GM13977 (cell line): ENCODE measurements at regions not wholly inside any gene's neighbourhood (a gene's known extent, or its start where the extent isn't known, plus 50 kb on each side); places are given as distances from the start of the nearest gene placed in this dataset.
"Not testable (repeated sequence)": the region's sequence is repeated elsewhere in the genome, so short reads cannot be mapped to it uniquely, and the experiment has no call there.

ENCODE experiments used
- DNase-seq: peaks from one replicate; pipeline ENCODE4 v3.0.0; 2012; ENCODE audit warnings: low spot score
- CTCF ChIP-seq: IDR thresholded peaks from 2 replicates; pipeline ENCODE4 v1.5.1; 2012; ENCODE audit warnings: mild to moderate bottlenecking, control low read depth; ENCODE audit not compliant: insufficient read depth; ENCODE audit errors: extremely low read depth, missing control alignments
- in situ Hi-C: fragments of 300-500 bp; cut with MboI; formaldehyde crosslinking; loops from one replicate; pipeline ENCODE4 v1.12.0; 2022; ENCODE audit warnings: low sequenced_read_pairs, low pct_unique_long_range_greater_than_20kb, mixed read lengths, inconsistent platforms; ENCODE audit not compliant: unreplicated experiment

GRCh38 chr6:122931916-122932315 lies 64.1 kb upstream of the CLVS2 start:
- TF ChIP-seq CTCF = no peak
- in situ Hi-C loops = no loop called here
- no peak for DNase-seq

- DNase-seq, in situ Hi-C loops: not testable (repeated sequence)
These were observed 51.1 kb upstream of the CLVS2 start for GRCh38 chr6:122944936-122945335.
